Gastroesophageal sphincter (tissue), 4 donors: ENCODE measurements at regions not wholly inside any gene's neighbourhood (a gene's known extent, or its start where the extent isn't known, plus 50 kb on each side); places are given as distances from the start of the nearest gene placed in this dataset.
A peak's percentile ranks its signal among the peaks of the same experiment; 100 is the strongest.
"Not testable (repeated sequence)": the region's sequence is repeated elsewhere in the genome, so short reads cannot be mapped to it uniquely, and the experiment has no call there.

ENCODE experiments used
- ATAC-seq: fragments of 150-250 bp; one replicate; pipeline ENCODE4 v1.9.1; 2016; ENCODE audit warnings: mild to moderate bottlenecking, moderate library complexity
- H3K27ac ChIP-seq, 4 donors: fragments of 200-600 bp; sonication (generic) in 3 of 4; 1 replicate in 3 of 4; 2 replicates in 1 of 4; pipeline ENCODE4 v1.5.1; 2016 to 2019
- H3K27me3 ChIP-seq: fragments of 200-600 bp; sonication (generic); one replicate; pipeline ENCODE4 v1.5.1; 2019
- H3K36me3 ChIP-seq, 2 donors: fragments of 200-600 bp; sonication (generic); one replicate each; pipeline ENCODE4 v1.5.1; 2019; ENCODE audit warnings: control low read depth in 1 of 2
- H3K4me1 ChIP-seq, 3 donors: fragments of 200-600 bp; sonication (generic); 1 replicate in 2 of 3; 2 replicates in 1 of 3; pipeline ENCODE4 v1.5.1; 2016 to 2019; ENCODE audit warnings: control low read depth in 2 of 3
- H3K4me3 ChIP-seq, 2 donors: fragments of 200-600 bp; sonication (generic); one replicate each; pipeline ENCODE4 v1.5.1; 2019; ENCODE audit warnings: mild to moderate bottlenecking in 1 of 2, moderate library complexity in 1 of 2
- H3K9me3 ChIP-seq, 3 donors: fragments of 200-600 bp; sonication (generic); one replicate each; pipeline ENCODE4 v1.5.1; 2017 to 2019; ENCODE audit warnings: control low read depth in 2 of 3
- WGBS, 2 donors: methylation state at CpG; one replicate each; pipeline ENCODE4 v1.1.5; 2018; ENCODE audit warnings: low coverage in 1 of 2; 5-methylcytosine and 5-hydroxymethylcytosine counted together

GRCh38 chr16:21372162-21372835 lies 94.2 kb upstream of the CRYM start:
- not testable (repeated sequence) for H3K4me1 ChIP-seq, H3K36me3 ChIP-seq, H3K4me3 ChIP-seq, H3K27me3 ChIP-seq, ATAC-seq, H3K9me3 ChIP-seq, H3K27ac ChIP-seq
- 77% methylated on average over 13 of the region's 18 CpGs; no CpG with 5 or more reads in 1 of the 2 donors for WGBS, 2 donors

- H3K27me3 ChIP-seq, H3K9me3 ChIP-seq, H3K27ac ChIP-seq, H3K36me3 ChIP-seq, ATAC-seq, H3K4me3 ChIP-seq, H3K4me1 ChIP-seq: not testable (repeated sequence)
- WGBS, 2 donors = 72 to 90% methylated on average over 2 of the region's 5 CpGs
These were observed 92.7 kb upstream of the CRYM start for GRCh38 chr16:21370791-21371190.

GRCh38 chr16:21368973-21369942 lies 91.2 kb upstream of the CRYM start:
- not testable (repeated sequence) for H3K27me3 ChIP-seq, H3K36me3 ChIP-seq, ATAC-seq, H3K4me1 ChIP-seq, H3K27ac ChIP-seq, H3K9me3 ChIP-seq, H3K4me3 ChIP-seq
- 49 to 77% methylated on average over 3 of the region's 5 CpGs for WGBS, 2 donors

- not testable (repeated sequence) for H3K27me3 ChIP-seq, H3K4me3 ChIP-seq, H3K36me3 ChIP-seq, H3K4me1 ChIP-seq, ATAC-seq, H3K27ac ChIP-seq, H3K9me3 ChIP-seq
- WGBS, 2 donors = 41 to 90% methylated on average over 2 of the region's 9 CpGs
These were observed 89.8 kb upstream of the CRYM start for GRCh38 chr16:21367733-21368421.

- not testable (repeated sequence) for H3K4me1 ChIP-seq, ATAC-seq, H3K36me3 ChIP-seq, H3K9me3 ChIP-seq, H3K4me3 ChIP-seq, H3K27me3 ChIP-seq, H3K27ac ChIP-seq
- WGBS, 2 donors = 70 to 86% methylated on average over 1 to 2 of the region's 2 CpGs
These were observed 88.9 kb upstream of the CRYM start for GRCh38 chr16:21366998-21367397.

- not testable (repeated sequence) for ATAC-seq, H3K4me3 ChIP-seq, H3K9me3 ChIP-seq, H3K27ac ChIP-seq, H3K4me1 ChIP-seq, H3K36me3 ChIP-seq, H3K27me3 ChIP-seq
- 79 to 82% methylated on average over 2 to 3 of the region's 4 CpGs for WGBS, 2 donors
These were observed 87.5 kb upstream of the CRYM start for GRCh38 chr16:21365541-21365940.

GRCh38 chr16:21363550-21364223 lies 85.6 kb upstream of the CRYM start:
- not testable (repeated sequence) for H3K9me3 ChIP-seq, H3K36me3 ChIP-seq, H3K27me3 ChIP-seq, H3K4me3 ChIP-seq, H3K27ac ChIP-seq, ATAC-seq, H3K4me1 ChIP-seq
- 70 to 83% methylated on average over 2 to 3 of the region's 10 CpGs for WGBS, 2 donors

GRCh38 chr16:21361612-21362227 lies 83.6 kb upstream of the CRYM start:
- WGBS, 2 donors = 36% methylated on average over 6 of the region's 9 CpGs; no CpG with 5 or more reads in 1 of the 2 donors
- ATAC-seq, H3K36me3 ChIP-seq, H3K27me3 ChIP-seq, H3K4me1 ChIP-seq, H3K4me3 ChIP-seq, H3K27ac ChIP-seq, H3K9me3 ChIP-seq: not testable (repeated sequence)

- ATAC-seq, H3K4me1 ChIP-seq, H3K9me3 ChIP-seq, H3K4me3 ChIP-seq, H3K27ac ChIP-seq, H3K27me3 ChIP-seq, H3K36me3 ChIP-seq: not testable (repeated sequence)
- 70% methylated on average over 2 of the region's 3 CpGs; no CpG with 5 or more reads in 1 of the 2 donors for whole genome bisulfite sequencing, 2 donors
These were observed 83.0 kb upstream of the CRYM start for GRCh38 chr16:21361045-21361444.

GRCh38 chr16:21359513-21359912 lies 81.4 kb upstream of the CRYM start:
- not testable (repeated sequence) for H3K27ac ChIP-seq, H3K4me3 ChIP-seq, H3K4me1 ChIP-seq, H3K27me3 ChIP-seq, H3K9me3 ChIP-seq, ATAC-seq, H3K36me3 ChIP-seq
- no CpG with 5 or more reads among the region's 12 CpGs for WGBS, 2 donors

GRCh38 chr16:21358261-21358795 lies 80.2 kb upstream of the CRYM start:
- not testable (repeated sequence) for H3K4me1 ChIP-seq, H3K27me3 ChIP-seq, H3K36me3 ChIP-seq, H3K9me3 ChIP-seq, H3K4me3 ChIP-seq, H3K27ac ChIP-seq
- WGBS, 2 donors = 92 to 95% methylated on average over 12 to 16 of the region's 18 CpGs
- peak; percentile 35 for ATAC-seq

- H3K4me3 ChIP-seq, H3K27ac ChIP-seq, H3K27me3 ChIP-seq, H3K9me3 ChIP-seq, H3K4me1 ChIP-seq, ATAC-seq, H3K36me3 ChIP-seq: not testable (repeated sequence)
- WGBS, 2 donors = 73% methylated on average over 3 of the region's 10 CpGs; no CpG with 5 or more reads in 1 of the 2 donors
These were observed 78.2 kb upstream of the CRYM start for GRCh38 chr16:21356308-21356707.
